ENCODE measurements at regions not wholly inside any gene's neighbourhood (a gene's known extent, or its start where the extent isn't known, plus 50 kb on each side); places are given as distances from the start of the nearest gene placed in this dataset.
"Not testable (repeated sequence)": the region's sequence is repeated elsewhere in the genome, so short reads cannot be mapped to it uniquely, and the experiment has no call there.

DNA sequence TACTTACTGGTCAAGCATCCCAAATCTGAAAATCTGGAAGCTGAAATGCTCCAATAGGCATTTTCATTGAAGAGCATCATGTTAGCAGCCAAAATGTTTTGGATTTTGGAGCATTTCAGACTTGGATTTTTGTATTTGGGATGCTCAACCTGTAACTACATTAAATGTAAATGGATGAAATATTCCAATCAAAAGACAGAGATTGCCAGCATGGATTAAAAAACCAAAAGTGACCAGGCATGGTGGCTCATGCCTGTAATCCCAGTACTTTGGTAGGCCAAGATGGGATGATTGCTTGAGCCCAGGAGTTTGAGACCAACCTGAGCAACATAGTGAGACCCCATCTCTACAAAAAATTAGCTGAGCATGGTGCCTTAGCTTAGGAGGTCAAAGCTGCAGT lies 110.3 kb downstream of the URB2 start:
- no peaks in the 10 kb centered on the region for H3K4me1 ChIP-seq
- H3K36me3 ChIP-seq, result no peaks in the 10 kb centered on the region
- peaks cover 39% of the 10 kb centered on the region for H3K9me3 ChIP-seq
- no peak overlapping the region for H3K4me3 ChIP-seq
- H3K27ac ChIP-seq, result no peak overlapping the region
- no peak overlapping the region for H3K9ac ChIP-seq
- H3K27me3 ChIP-seq, result no peaks in the 10 kb centered on the region
- H3K4me2 ChIP-seq, result no peak overlapping the region
- H4K20me1 ChIP-seq, result no peaks in the 10 kb centered on the region
- no peak for TF ChIP-seq Cebpa-rat (IDR thresholded peaks at IDR 0.05)

DNA sequence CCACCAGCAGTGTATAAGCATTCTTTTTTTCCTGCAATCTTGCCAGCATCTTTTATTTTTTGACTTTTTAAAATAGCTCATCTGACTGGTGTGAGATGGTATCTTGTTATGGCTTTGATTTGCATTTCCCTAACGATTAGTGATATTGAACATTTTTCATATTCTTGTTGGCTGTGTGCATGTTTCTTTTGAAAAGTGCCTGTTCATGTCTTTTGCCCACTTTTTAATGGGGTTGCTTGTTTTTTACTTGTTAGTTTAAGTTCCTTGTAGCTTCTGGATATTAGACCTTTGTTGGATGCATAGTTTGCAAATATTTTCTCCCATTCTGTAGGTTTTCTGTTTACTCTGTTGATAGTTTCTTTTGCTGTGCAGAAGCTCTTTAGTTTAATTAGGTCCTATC lies 116.6 kb downstream of the URB2 start:
- H3K4me3 ChIP-seq, H3K4me2 ChIP-seq, H3K4me1 ChIP-seq, H3K27me3 ChIP-seq, H4K20me1 ChIP-seq, H3K27ac ChIP-seq, H3K9ac ChIP-seq, H3K36me3 ChIP-seq: not testable (repeated sequence)
- H3K9me3 ChIP-seq, result peaks cover 50% of the 10 kb centered on the region

DNA sequence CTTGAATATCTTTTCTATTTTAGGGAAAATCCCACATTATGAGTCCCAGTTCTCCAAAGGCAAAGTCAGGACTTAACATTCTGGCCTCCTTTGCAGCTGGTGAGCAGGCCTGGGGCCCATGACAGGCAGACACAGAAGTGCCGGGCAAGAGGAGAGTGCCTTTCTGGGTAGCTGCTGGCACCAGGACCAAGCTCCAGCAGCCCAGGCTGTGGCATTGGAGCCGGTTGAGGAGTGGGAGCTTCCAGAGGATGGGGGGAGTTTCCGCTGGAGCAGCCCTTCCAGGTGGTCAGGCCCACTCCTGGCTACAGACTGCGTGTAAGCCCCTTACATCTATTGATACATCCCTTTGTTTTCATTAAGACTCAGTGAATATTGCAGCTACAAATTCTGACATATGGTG lies 123.9 kb downstream of the URB2 start:
- Histone ChIP-seq H3K4me2 (no peak overlapping the region), H3K9me3 (peaks cover 22% of the 10 kb centered on the region), H3K9ac (no peak overlapping the region), H3K27me3 (no peaks in the 10 kb centered on the region), H4K20me1 (no peaks in the 10 kb centered on the region), H3K4me1 (peaks cover 14% of the 10 kb centered on the region), H3K27ac (no peak overlapping the region), H3K4me3 (no peak overlapping the region), H3K36me3 (no peaks in the 10 kb centered on the region)
- no peak for TF ChIP-seq Cebpa-rat (IDR thresholded peaks at IDR 0.05)

DNA sequence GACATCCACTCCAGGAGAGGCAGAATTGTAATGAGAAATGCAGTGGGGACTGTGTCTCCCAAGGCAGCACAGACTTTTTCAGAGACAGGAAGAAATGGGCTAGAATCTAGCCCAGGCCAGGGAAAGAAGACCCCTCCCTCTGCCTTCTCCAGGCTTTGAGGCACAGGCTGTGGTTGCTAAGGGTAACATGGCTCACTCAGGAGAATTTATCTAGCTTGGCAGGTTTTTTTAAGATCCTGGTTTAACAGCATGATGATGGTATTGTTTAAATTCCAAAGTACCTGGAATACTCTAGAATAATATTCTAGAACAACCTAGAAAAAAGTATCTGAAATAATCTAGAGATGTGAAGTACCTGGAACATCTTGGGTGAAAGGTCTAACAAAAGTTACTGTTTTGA lies 125.6 kb downstream of the URB2 start:
- Histone ChIP-seq H3K9ac (no peak overlapping the region), H3K4me1 (peaks cover 15% of the 10 kb centered on the region), H3K27ac (no peak overlapping the region), H3K4me2 (no peak overlapping the region), H3K9me3 (peaks cover 17% of the 10 kb centered on the region), H3K36me3 (no peaks in the 10 kb centered on the region), H4K20me1 (no peaks in the 10 kb centered on the region), H3K27me3 (no peaks in the 10 kb centered on the region), H3K4me3 (no peak overlapping the region)
- no peak for TF ChIP-seq Cebpa-rat (IDR thresholded peaks at IDR 0.05)

DNA sequence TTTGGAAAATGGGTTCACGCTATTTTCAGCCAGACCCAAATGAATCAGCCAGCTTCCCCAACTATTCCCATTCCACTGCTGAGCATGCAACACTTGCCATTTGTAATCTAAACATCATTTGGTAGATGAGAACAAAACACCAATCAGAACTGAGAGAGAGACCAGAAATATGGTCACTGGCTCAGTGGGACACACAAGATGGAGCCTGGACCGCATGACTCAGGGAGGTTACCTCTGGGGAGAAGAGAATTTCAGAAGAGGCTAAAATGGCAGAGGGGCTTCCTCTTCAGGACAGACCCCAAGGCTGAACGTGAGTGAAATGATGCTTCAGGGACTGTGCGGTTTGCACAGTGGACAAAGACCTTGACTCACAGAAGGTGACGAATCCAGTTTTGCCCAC lies 126.6 kb downstream of the URB2 start:
- no peak for TF ChIP-seq Cebpa-rat (IDR thresholded peaks at IDR 0.05)
- Histone ChIP-seq H3K9me3 (peaks cover 17% of the 10 kb centered on the region), H3K4me2 (no peak overlapping the region), H3K9ac (no peak overlapping the region), H4K20me1 (no peaks in the 10 kb centered on the region), H3K27ac (no peak overlapping the region), H3K4me3 (no peak overlapping the region), H3K36me3 (no peaks in the 10 kb centered on the region), H3K4me1 (peaks cover 15% of the 10 kb centered on the region), H3K27me3 (no peaks in the 10 kb centered on the region)

DNA sequence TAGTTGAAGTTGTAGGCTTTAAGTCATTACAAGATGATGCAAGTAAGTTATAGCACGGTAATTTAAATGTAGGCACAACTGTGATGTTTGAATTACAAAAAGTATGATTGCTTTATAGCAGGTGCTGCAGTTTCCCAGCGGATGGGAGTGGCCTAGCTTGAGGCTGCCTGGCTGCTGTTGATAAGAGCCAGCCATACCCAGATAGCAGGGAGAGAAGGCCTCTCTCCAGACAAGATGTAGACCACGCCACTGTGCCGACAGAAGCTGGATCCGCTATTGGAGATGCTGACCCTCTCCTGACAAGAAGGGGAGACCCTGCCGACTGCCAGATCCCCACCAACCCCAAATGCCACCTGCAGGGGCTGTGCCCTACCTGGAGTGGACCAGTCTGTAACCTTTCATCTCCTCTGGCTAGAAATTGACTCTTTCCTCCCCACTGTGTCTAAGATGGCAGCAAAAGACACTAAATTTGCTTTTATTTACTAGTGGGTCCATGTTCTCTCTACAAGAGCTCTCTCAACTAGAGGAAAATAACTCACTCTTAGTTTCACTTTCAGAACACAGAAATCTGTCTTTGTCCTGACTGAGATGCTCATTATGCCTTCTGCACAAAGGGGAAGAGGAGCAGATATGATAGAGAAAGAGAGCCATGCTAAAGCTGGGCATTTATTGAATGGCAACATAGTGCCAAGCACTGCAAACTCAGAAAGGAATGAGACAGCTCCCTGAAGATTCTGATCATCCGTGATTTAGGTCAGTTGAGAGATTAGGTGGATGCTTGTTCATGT lies 127.9 kb downstream of the URB2 start:
- H4K20me1 ChIP-seq, result no peaks in the 10 kb centered on the region
- H3K9me3 ChIP-seq, result peaks cover 21% of the 10 kb centered on the region
- H3K36me3 ChIP-seq, result no peaks in the 10 kb centered on the region
- 0 out of 2 replicates have a peak overlapping the region, but pooled peaks have one; percentile 23 for H3K27ac ChIP-seq
- no peaks in the 10 kb centered on the region for H3K27me3 ChIP-seq
- no peak overlapping the region for H3K9ac ChIP-seq
- no peak for TF ChIP-seq Cebpa-rat (IDR thresholded peaks at IDR 0.05)
- H3K4me2 ChIP-seq, result peak overlapping the region; percentile 58
- no peak overlapping the region for H3K4me3 ChIP-seq
- H3K4me1 ChIP-seq, result peaks cover 15% of the 10 kb centered on the region

DNA sequence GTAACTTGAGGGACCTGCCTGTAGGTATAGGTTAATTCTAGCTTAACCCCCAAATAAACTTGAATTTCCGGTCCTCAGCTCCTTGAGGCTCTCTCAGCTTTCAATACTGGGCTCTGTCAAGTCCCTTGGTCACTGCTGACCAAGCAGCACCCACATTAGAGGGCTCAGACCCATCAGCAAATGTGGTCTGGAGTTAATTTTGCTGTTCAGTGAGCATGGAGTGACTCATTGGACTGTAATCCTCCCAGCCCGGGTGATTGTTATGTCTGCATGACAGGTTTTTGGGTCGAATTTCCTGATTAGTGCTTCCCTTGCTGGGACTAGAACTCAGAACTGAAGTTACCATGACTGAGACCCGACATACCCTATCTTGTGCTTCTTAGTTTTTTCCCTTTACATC lies 130.6 kb downstream of the URB2 start:
- Histone ChIP-seq H4K20me1 (no peaks in the 10 kb centered on the region), H3K9ac (no peak overlapping the region), H3K27ac (no peak overlapping the region), H3K4me1 (peaks cover 15% of the 10 kb centered on the region), H3K4me3 (no peak overlapping the region), H3K4me2 (no peak overlapping the region), H3K9me3 (peaks cover 21% of the 10 kb centered on the region), H3K36me3 (no peaks in the 10 kb centered on the region), H3K27me3 (no peaks in the 10 kb centered on the region)
- TF ChIP-seq Cebpa-rat (IDR thresholded peaks at IDR 0.05), result no peak

DNA sequence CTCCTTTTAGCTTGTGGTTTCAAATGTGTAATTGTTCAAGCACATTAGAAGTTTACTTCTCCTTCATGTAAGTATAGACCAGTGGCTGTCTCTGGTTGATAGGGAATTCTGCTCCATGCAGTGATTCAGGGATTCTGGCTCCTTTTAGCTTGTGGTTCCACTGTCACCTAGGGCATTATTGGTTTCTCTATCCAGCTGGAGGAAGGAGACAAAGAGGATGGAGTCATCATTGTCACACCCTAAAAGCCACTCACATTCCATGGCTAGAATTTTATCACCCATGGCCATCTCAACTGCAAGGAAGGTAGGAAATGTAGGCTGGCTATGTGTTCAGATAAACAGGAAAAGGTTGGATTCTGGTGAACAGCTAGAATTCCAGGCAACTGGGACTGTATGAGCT lies 131.2 kb downstream of the URB2 start:
- Histone ChIP-seq H3K4me2 (no peak overlapping the region), H3K27me3 (no peaks in the 10 kb centered on the region), H3K4me1 (peaks cover 15% of the 10 kb centered on the region), H4K20me1 (no peaks in the 10 kb centered on the region), H3K27ac (no peak overlapping the region), H3K4me3 (no peak overlapping the region), H3K9me3 (peaks cover 21% of the 10 kb centered on the region), H3K9ac (no peak overlapping the region), H3K36me3 (no peaks in the 10 kb centered on the region)
- TF ChIP-seq Cebpa-rat (IDR thresholded peaks at IDR 0.05), result no peak

DNA sequence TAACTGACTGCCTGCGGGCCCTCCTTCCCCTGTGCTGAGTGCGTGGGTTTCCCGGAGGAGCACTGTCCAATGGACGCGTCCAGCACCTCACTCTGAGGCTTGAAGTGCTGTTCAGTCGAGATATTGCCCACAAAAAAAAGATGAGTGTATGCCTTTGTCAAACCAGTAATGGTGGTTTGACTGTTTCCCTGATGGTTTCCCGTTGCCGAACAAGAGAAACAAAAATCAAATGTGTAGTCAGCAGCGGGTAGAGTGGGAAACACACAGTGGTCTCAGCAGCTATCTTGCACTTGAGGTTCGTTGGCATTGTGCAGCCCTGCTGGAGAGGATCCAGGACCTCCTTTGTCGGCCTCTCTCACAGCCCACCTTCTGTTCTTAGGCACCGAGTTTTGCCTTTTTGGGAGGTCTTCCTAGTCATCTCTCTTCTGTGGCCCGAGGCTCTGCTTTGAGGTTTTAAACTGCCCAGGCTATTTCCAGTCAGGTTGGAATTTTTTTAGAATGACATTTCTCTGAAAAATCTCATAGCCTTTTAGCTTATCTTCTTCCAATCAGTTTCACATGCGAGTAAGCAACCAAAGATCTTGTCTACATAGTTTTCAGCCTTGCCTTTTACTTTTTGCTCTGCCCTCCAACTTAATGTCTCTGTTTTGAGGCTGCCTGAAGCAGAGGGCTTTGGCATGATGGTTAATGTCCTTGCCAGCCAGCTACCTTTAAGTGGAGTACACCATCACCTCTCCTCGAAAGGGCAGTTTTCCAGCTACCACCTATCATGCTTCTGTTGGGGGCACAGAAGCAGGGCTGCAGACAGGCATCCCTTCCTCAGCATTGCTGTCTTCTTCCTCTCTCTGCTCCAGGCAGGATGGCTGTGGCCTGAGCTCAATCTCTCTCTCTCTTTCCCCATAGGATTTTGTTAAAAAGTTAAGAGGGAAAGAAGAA lies 132.3 kb downstream of the URB2 start:
- Histone ChIP-seq H3K4me3 (no peak overlapping the region), H3K27me3 (no peaks in the 10 kb centered on the region), H3K27ac (no peak overlapping the region), H3K9ac (no peak overlapping the region), H3K4me1 (peaks cover 15% of the 10 kb centered on the region), H4K20me1 (no peaks in the 10 kb centered on the region), H3K4me2 (no peak overlapping the region), H3K36me3 (no peaks in the 10 kb centered on the region), H3K9me3 (peaks cover 21% of the 10 kb centered on the region)
- TF ChIP-seq Cebpa-rat (IDR thresholded peaks at IDR 0.05), result no peak

DNA sequence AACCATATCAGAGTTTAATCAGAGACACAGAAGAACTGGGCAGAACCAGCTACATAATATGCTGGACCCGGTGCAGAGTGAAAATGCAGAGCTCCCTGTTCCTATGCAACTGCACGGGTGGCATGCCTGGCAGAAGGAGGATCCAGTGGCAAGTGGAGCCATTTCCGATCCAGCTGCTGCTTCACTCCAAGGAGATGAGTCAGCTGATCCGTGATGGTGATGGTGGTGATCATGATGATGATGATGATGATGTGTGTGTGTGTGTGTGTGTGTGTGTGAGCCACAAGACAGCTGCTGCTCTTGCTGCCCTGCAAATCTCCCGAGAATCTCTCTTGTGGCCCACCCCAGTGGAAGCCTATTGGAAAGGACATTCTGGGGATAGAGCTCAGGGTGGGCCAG lies 133.0 kb downstream of the URB2 start:
- H3K9ac ChIP-seq, result no peak overlapping the region
- no peak overlapping the region for H3K4me2 ChIP-seq
- H4K20me1 ChIP-seq, result no peaks in the 10 kb centered on the region
- H3K36me3 ChIP-seq, result no peaks in the 10 kb centered on the region
- no peak for TF ChIP-seq Cebpa-rat (IDR thresholded peaks at IDR 0.05)
- H3K27me3 ChIP-seq, result no peaks in the 10 kb centered on the region
- peaks cover 11% of the 10 kb centered on the region for H3K4me1 ChIP-seq
- no peak overlapping the region for H3K4me3 ChIP-seq
- no peak overlapping the region for H3K27ac ChIP-seq
- H3K9me3 ChIP-seq, result peaks cover 21% of the 10 kb centered on the region

Data from BLaER1 (cell line).